Skeletal muscle tissue (tissue), 3 donors: ENCODE measurements at regions not wholly inside any gene's neighbourhood (a gene's known extent, or its start where the extent isn't known, plus 50 kb on each side); places are given as distances from the start of the nearest gene placed in this dataset.
"Not testable (repeated sequence)": the region's sequence is repeated elsewhere in the genome, so short reads cannot be mapped to it uniquely, and the experiment has no call there.

Source experiments
- H3K27ac ChIP-seq: one replicate; pipeline ENCODE4 v1.7.0; 2013; ENCODE audit warnings: mild to moderate bottlenecking, low read depth, low read length, inconsistent platforms
- H3K27me3 ChIP-seq, 3 donors: one replicate each; pipeline ENCODE4 v1.7.0; 2013; ENCODE audit warnings: low read length in 3 of 3; ENCODE audit not compliant: control insufficient read depth in 3 of 3, insufficient read depth in 3 of 3
- H3K36me3 ChIP-seq, 3 donors: one replicate each; pipeline ENCODE4 v1.7.0; 2013; ENCODE audit warnings: low read length in 3 of 3; ENCODE audit not compliant: control insufficient read depth in 3 of 3, insufficient read depth in 3 of 3
- H3K4me1 ChIP-seq, 3 donors: one replicate each; pipeline ENCODE4 v1.7.0; 2013; ENCODE audit warnings: low read length in 3 of 3, mild to moderate bottlenecking in 3 of 3; ENCODE audit not compliant: control insufficient read depth in 3 of 3, insufficient read depth in 3 of 3
- H3K4me3 ChIP-seq, 3 donors: one replicate each; pipeline ENCODE4 v1.7.0; 2013; ENCODE audit warnings: low read length in 3 of 3
- H3K9ac ChIP-seq, 3 donors: one replicate each; pipeline ENCODE4 v1.7.0; 2013; ENCODE audit warnings: low read length in 3 of 3, mild to moderate bottlenecking in 3 of 3, moderate library complexity in 2 of 3, low read depth in 1 of 3
- H3K9me3 ChIP-seq, 3 donors: one replicate each; pipeline ENCODE4 v1.7.0; 2013; ENCODE audit warnings: low read length in 3 of 3; ENCODE audit not compliant: control insufficient read depth in 3 of 3
- donor health status: Osteomylitis.

DNA sequence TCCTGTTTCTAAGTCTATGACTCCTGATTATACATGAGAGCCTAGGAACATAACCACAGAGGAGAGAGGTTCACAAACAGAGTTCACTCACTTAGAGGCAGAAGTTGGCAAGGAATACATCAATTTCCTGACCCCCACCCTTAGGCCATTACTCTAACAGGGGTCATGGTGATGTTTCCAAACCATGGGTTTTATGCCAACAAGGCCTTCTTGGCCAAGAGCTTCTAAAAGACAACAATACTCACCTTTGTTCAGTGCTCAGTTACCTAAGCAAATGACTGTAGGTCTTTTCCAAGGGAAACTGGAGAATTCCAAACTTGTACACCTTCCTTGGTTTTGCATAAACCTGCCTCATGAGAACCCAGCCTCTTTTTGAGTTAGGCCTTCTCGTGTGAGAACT is 52.6 kb downstream of the ERICH4 start:
- Histone ChIP-seq H3K9ac (no peak overlapping the region), H3K27me3 (peaks cover 4 to 7% (median 7%) of the 10 kb centered on the region in 3 donors), H3K27ac (no peak overlapping the region), H3K36me3 (peaks cover 0 to 2% (median 0%) of the 10 kb centered on the region in 3 donors), H3K4me1 (no peaks in the 10 kb centered on the region), H3K4me3 (no peak overlapping the region), H3K9me3 (peaks cover 0 to 3% (median 0%) of the 10 kb centered on the region in 3 donors)

GRCh38 chr19:41499899-41500298 is 56.9 kb downstream of the ERICH4 start:
- Histone ChIP-seq H3K36me3 (no peaks in the 10 kb centered on the region), H3K9me3 (peaks cover 3% of the 10 kb centered on the region in 3 donors), H3K9ac (peak overlapping the region; percentile 54 to 70 (median 62)), H3K27ac (peak overlapping the region; percentile 83), H3K4me1 (no peaks in the 10 kb centered on the region), H3K4me3 (peak overlapping the region; percentile 45 to 54 (median 54)), H3K27me3 (peaks cover 5 to 11% (median 7%) of the 10 kb centered on the region in 3 donors)

DNA sequence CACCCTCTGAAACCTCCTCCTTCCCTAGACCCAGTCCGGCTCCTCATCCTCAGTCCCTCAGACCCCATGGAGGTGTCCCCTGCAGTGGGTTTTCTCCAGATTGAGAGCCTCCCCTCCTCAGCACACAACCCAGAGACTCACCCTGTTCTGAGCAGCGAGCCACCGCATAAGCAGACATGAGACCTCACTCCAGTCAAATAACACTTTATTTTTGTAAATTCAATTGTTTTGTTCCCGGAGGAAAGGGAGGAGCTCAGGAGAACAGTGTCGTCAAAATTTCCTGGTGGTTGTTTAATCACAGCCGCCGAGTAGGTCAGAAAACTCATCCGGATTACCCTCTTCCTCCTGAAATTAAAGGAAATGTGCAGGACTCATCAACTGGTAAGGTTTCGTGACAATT is 57.5 kb downstream of the ERICH4 start:
- Histone ChIP-seq H3K9me3 (peaks cover 3% of the 10 kb centered on the region in 3 donors), H3K27ac (peak overlapping the region; percentile 83), H3K27me3 (peaks cover 7 to 11% (median 9%) of the 10 kb centered on the region in 3 donors), H3K36me3 (no peaks in the 10 kb centered on the region), H3K4me1 (no peaks in the 10 kb centered on the region), H3K9ac (peak overlapping the region; percentile 54 to 70 (median 62)), H3K4me3 (peak overlapping the region; percentile 34 to 54 (median 45))

- Histone ChIP-seq H3K4me1 (no peaks in the 10 kb centered on the region), H3K9ac (no peak overlapping the region), H3K36me3 (no peaks in the 10 kb centered on the region), H3K27me3 (peaks cover 7 to 11% (median 9%) of the 10 kb centered on the region in 3 donors), H3K9me3 (peaks cover 3% of the 10 kb centered on the region in 3 donors), H3K4me3 (no peak overlapping the region), H3K27ac (peak overlapping the region; percentile 64)
Measured at GRCh38 chr19:41501854-41502253, 58.9 kb downstream of the ERICH4 start.

DNA sequence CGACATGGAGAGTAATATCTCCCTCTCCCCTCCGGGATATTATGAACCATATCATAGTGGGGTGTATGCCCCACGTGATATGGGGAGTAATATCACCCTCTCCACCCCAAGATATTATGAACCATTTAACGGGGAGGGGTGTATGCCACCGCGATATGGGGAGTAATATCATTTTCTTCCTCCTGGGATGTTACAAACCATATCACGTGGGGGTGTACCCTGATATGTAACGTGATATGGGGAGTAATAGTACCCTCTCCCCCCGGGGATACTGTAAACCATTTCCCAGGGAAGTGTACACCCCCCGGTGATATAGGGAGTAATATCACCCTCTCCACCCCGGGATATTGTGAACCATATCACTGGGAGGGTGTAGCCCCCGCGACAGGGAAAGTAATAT is 62.1 kb downstream of the ERICH4 start:
- Histone ChIP-seq H3K4me1 (no peaks in the 10 kb centered on the region), H3K27ac (no peak overlapping the region), H3K27me3 (peaks cover 0 to 8% (median 5%) of the 10 kb centered on the region in 3 donors), H3K36me3 (no peaks in the 10 kb centered on the region), H3K9ac (no peak overlapping the region), H3K9me3 (peaks cover 0 to 3% (median 3%) of the 10 kb centered on the region in 3 donors), H3K4me3 (no peak overlapping the region)

- Histone ChIP-seq H3K9me3 (no peaks in the 10 kb centered on the region), H3K9ac (no peak overlapping the region), H3K27me3 (peaks cover 7 to 21% (median 11%) of the 10 kb centered on the region in 3 donors), H3K4me3 (no peak overlapping the region), H3K4me1 (no peaks in the 10 kb centered on the region), H3K27ac (no peak overlapping the region), H3K36me3 (no peaks in the 10 kb centered on the region)
Measured at GRCh38 chr19:41510484-41510883, 65.5 kb upstream of the CEACAM21 start.

DNA sequence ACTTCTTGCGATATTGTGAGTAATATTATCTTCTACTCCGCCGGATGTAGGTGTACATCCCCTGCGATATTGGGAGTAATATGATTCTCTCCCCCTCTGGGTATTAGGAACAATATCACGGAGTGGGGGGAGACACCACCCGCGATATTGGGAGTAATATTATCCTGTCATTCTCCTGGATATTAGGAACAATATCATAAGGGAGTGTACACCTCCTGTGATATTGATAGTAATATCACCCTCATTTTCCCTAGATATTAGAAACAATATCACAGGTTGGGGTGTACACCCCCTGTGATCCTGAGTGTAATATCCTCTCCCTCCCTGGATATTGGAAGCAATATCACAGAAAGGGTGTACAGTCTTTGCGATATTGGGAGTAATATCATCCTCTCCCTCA is 64.3 kb upstream of the CEACAM21 start:
- Histone ChIP-seq H3K27ac (no peak overlapping the region), H3K4me3 (no peak overlapping the region), H3K27me3 (peaks cover 10 to 28% (median 11%) of the 10 kb centered on the region in 3 donors), H3K4me1 (no peaks in the 10 kb centered on the region), H3K36me3 (no peaks in the 10 kb centered on the region), H3K9ac (no peak overlapping the region), H3K9me3 (no peaks in the 10 kb centered on the region)

- Histone ChIP-seq H3K27me3 (peaks cover 15 to 49% (median 21%) of the 10 kb centered on the region in 3 donors), H3K4me1 (no peaks in the 10 kb centered on the region)
Measured at GRCh38 chr19:41515015-41515652, 60.8 kb upstream of the CEACAM21 start.

DNA sequence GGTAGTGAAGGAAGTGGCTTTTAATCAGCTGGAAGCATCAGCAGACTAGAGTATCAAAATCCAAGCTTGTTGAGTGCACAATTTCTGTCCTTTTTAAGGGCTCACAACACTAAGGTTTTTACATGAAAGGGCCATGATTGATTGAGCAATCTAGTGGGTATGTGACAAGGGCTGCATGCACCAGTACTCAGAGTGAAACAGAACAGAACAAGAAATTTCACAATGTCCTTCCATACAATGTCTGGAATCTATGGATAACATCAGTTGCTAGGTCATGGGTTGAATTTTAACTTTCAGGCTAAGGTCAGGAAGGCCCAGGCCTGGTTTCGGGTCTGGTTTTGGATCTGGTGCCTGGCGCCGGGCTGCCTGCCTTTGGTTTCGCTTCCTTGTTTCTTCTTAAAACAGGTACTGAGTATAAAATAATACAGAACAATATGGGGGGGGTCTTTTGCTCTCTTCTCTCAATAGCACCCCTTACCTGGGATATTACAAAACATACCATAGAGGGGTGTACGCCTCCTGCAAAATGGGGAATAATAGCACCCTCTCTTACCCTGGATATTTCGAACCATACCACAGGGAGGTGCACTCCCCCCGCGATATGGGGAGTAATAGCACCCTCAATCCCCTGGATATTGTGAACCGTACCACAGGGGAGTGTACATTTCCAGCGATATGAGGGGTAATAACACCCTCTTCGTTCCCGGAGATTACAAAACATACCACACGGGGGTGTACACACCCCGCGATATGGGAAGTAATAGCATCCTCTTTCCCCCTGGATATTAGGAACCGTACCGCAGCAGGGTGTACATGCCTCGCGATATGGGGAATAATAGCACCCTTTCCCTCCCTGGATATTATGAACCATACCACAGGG is 59.4 kb upstream of the CEACAM21 start:
- not testable (repeated sequence) for H3K9ac ChIP-seq, H3K4me1 ChIP-seq, H3K36me3 ChIP-seq, H3K9me3 ChIP-seq, H3K4me3 ChIP-seq, H3K27ac ChIP-seq
- peaks cover 19 to 55% (median 23%) of the 10 kb centered on the region in 3 donors for H3K27me3 ChIP-seq

More at GRCh38 chr19:41515015-41515652, 60.8 kb upstream of the CEACAM21 start:
- no peaks in the 10 kb centered on the region for H3K36me3 ChIP-seq
- no peak overlapping the region for H3K4me3 ChIP-seq
- H3K9ac ChIP-seq, result no peak overlapping the region
- H3K27ac ChIP-seq, result no peak overlapping the region
- no peaks in the 10 kb centered on the region for H3K9me3 ChIP-seq

DNA sequence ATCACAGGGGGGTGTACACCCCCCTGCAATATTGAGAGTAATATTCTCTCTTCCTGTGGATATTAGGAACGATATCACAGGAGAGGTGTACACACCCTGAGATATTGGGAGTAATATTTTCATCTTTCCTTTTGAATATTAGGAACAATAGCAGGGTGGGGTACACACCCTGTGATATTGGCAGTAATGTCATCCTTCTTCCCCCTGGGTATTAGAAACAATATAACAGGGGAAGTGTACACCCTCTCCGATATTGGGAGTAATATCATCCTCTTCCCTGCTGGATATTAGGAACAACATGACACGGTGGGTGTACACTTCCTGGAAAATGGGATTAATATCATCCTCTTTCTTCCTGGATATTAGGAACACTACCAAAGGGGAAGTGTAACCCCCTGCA is 57.8 kb upstream of the CEACAM21 start:
- H3K27me3 ChIP-seq, result peaks cover 19 to 55% (median 21%) of the 10 kb centered on the region in 3 donors
- H3K27ac ChIP-seq, result no peak overlapping the region
- no peaks in the 10 kb centered on the region for H3K4me1 ChIP-seq
- H3K4me3 ChIP-seq, result no peak overlapping the region
- no peaks in the 10 kb centered on the region for H3K9me3 ChIP-seq
- no peaks in the 10 kb centered on the region for H3K36me3 ChIP-seq
- H3K9ac ChIP-seq, result no peak overlapping the region
